PC-3 (cell line): ENCODE measurements at regions not wholly inside any gene's neighbourhood (a gene's known extent, or its start where the extent isn't known, plus 50 kb on each side); places are given as distances from the start of the nearest gene placed in this dataset.

Source experiments
- CTCF ChIP-seq: fragments of 300-600 bp; sonication (generic); conservative IDR thresholded peaks from 2 replicates; pipeline ENCODE4 v1.5.1; 2017; ENCODE audit warnings: antibody characterized with exemption, low read depth, mild to moderate bottlenecking, low read length
- EZH2 ChIP-seq: fragments of 300-600 bp; sonication (generic); IDR thresholded peaks from one replicate; pipeline ENCODE4 v1.6.1; 2017; ENCODE audit warnings: antibody characterized with exemption, mild to moderate bottlenecking, low read length; ENCODE audit not compliant: unreplicated experiment

- no peak for TF ChIP-seq CTCF
- no peak for TF ChIP-seq EZH2
Observed at GRCh38 chr15:93730724-93731123, 500.6 kb upstream of the MCTP2 start.
